Spinal cord (tissue), 9 donors: ENCODE measurements at regions not wholly inside any gene's neighbourhood (a gene's known extent, or its start where the extent isn't known, plus 50 kb on each side); places are given as distances from the start of the nearest gene placed in this dataset.
A peak's percentile ranks its signal among the peaks of the same experiment; 100 is the strongest.

Experiments used
- DNase-seq, 6 donors: peaks; one replicate each; pipeline versions ENCODE4 v3.0.0 to v3.0.0-alpha.2; 2013 to 2015; ENCODE audit warnings: low spot score in 6 of 6, low read depth in 4 of 6
- H3K27ac ChIP-seq: one replicate; pipeline ENCODE4 v1.5.1; 2013; ENCODE audit warnings: low read depth, low read length, control low read depth
- H3K27me3 ChIP-seq: one replicate; pipeline ENCODE4 v1.6.1; 2013; ENCODE audit warnings: low read length; ENCODE audit not compliant: control insufficient read depth, insufficient read depth
- H3K36me3 ChIP-seq: one replicate; pipeline ENCODE4 v1.6.1; 2013; ENCODE audit warnings: low read length; ENCODE audit not compliant: control insufficient read depth, insufficient read depth
- H3K4me1 ChIP-seq: one replicate; pipeline ENCODE4 v1.6.1; 2013; ENCODE audit warnings: low read length; ENCODE audit not compliant: control insufficient read depth, insufficient read depth
- H3K4me3 ChIP-seq: one replicate; pipeline ENCODE4 v1.5.1; 2013; ENCODE audit warnings: low read depth, low read length, control low read depth
- H3K9me3 ChIP-seq: one replicate; pipeline ENCODE4 v1.6.1; 2013; ENCODE audit warnings: low read length; ENCODE audit not compliant: control insufficient read depth, insufficient read depth
- WGBS: methylation state at CpG from one replicate; pipeline ENCODE4 v1.1.5; 2013; ENCODE audit warnings: missing lambda C conversion rate; ENCODE audit not compliant: insufficient coverage; 5-methylcytosine and 5-hydroxymethylcytosine counted together
- donor health status: healthy.

DNA sequence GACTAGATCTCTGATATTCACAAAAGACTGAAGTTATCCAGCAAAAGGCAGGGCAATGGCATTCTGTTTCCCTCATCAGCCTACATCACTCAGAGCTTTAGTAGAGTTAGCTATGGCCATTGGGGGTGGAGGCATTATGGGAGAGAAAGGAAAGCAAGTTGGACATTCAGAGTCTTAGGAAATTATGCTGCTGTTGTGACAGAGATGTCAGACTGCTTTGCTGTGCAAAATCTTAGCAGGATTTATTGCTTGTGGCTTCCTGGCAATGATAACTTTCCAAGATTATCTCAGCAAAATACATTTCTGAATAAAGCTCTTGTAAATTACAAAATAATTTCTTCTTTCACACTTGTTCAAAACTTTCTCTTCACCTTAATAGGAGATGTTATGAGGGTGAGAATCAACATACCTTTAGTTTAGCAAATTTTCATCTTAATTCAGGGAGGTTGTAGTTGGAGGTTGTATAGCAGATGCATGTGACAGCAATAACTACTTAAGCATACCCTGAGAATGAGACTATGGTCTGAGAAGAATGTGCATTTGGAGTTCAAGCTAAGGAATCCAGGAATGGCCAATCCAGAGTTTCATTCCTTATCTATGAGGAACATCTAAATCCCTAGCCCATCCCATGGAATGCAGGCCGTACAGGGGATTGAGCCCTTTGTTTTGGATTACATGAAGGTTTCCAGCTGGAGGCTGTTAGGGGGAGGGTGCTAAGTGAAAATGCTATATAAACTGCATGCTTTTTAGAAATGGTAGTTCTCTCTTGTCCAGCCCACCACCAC, 179.8 kb downstream of the HAO1 start:
- H3K36me3 ChIP-seq, result no peaks in the 10 kb centered on the region
- no peak for DNase-seq
- no CpG with 5 or more reads among the region's 1 CpG for WGBS
- H3K9me3 ChIP-seq, result no peaks in the 10 kb centered on the region
- no peaks in the 10 kb centered on the region for H3K4me1 ChIP-seq
- H3K27ac ChIP-seq, result no peak overlapping the region
- no peaks in the 10 kb centered on the region for H3K27me3 ChIP-seq
- H3K4me3 ChIP-seq, result no peak overlapping the region

DNA sequence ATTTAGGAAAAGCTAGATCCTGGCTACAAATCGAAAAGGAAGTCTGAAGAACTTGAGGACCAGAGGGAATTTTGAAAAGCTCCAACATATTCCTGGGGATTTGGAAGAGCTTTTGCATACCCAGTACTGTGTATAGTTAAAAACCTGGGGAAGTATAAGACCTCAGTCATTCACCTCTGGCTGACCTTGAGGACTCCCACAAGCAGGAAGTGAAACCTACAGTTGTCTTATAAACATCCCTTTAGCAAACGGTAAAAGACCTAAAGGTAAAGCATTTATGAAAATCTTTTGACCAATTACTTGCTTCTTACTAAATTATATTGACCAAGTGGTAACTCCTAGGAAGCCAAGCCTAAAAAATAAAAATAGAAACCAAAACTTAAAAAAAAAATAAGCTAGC, 175.0 kb downstream of the HAO1 start:
- WGBS, result 86% methylated on average over 1 of the region's 2 CpGs
- H3K27me3 ChIP-seq, result no peaks in the 10 kb centered on the region

DNA sequence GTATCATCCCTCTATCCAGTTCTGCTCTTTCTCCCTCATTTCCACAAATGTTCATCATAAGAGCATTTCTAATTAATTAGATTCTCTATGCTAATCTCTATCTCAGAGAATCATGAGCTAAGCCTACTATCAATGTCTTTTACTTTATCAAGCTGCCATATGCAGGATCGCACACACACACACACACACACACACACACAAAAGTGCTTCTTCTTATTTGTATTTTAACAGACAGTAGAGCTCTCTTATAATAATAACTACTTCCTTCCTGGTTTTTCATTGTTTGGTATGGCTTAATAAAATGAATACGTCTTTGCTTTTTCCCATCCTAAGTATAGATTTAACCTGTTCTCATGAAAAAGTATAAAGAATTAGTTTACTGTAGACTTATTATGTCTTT, 170.2 kb downstream of the HAO1 start:
- DNase-seq, result no peak
- Histone ChIP-seq H3K27me3 (no peaks in the 10 kb centered on the region), H3K27ac (no peak overlapping the region), H3K36me3 (no peaks in the 10 kb centered on the region), H3K4me1 (no peaks in the 10 kb centered on the region), H3K9me3 (no peaks in the 10 kb centered on the region), H3K4me3 (no peak overlapping the region)
- WGBS, result no CpG with 5 or more reads among the region's 2 CpGs

More for the DNA sequence above, 175.0 kb downstream of the HAO1 start:
- DNase-seq, result no peak
- Histone ChIP-seq H3K4me3 (no peak overlapping the region), H3K27ac (no peak overlapping the region), H3K36me3 (no peaks in the 10 kb centered on the region), H3K9me3 (no peaks in the 10 kb centered on the region), H3K4me1 (no peaks in the 10 kb centered on the region)

DNA sequence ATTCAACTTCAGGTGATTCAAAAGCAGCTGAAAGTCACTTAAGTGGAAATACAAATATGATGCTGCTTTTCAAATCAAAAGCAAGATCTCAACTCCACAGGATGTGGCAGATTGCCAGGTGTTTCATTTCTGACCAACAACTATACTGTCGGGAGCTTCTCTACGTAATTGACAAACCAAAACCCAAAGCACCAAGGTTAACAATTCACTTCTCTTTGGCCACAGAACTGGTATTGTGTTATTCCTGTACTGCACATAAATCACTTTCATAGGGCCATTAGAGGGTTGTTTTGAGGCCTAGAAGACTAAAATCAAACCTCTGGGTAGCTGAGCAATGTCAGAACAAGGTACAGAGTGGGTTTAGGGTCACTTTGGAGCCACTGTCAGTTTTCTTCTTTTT, 169.7 kb downstream of the HAO1 start:
- WGBS, result no CpG with 5 or more reads among the region's 2 CpGs
- Histone ChIP-seq H3K36me3 (no peaks in the 10 kb centered on the region), H3K4me1 (no peaks in the 10 kb centered on the region), H3K27me3 (no peaks in the 10 kb centered on the region), H3K9me3 (peaks cover under 1% of the 10 kb centered on the region), H3K27ac (no peak overlapping the region), H3K4me3 (no peak overlapping the region)
- no peak for DNase-seq

GRCh38 chr20:7772371-7772770, 167.9 kb downstream of the HAO1 start:
- H3K36me3 ChIP-seq, result no peaks in the 10 kb centered on the region
- H3K4me1 ChIP-seq, result no peaks in the 10 kb centered on the region
- no peak overlapping the region for H3K4me3 ChIP-seq
- 82% methylated on average over 1 of the region's 2 CpGs for WGBS
- DNase-seq, result peak in 2 of 6 donors; percentile 3 to 14
- no peak overlapping the region for H3K27ac ChIP-seq
- peaks cover 10% of the 10 kb centered on the region for H3K9me3 ChIP-seq
- H3K27me3 ChIP-seq, result no peaks in the 10 kb centered on the region

DNA sequence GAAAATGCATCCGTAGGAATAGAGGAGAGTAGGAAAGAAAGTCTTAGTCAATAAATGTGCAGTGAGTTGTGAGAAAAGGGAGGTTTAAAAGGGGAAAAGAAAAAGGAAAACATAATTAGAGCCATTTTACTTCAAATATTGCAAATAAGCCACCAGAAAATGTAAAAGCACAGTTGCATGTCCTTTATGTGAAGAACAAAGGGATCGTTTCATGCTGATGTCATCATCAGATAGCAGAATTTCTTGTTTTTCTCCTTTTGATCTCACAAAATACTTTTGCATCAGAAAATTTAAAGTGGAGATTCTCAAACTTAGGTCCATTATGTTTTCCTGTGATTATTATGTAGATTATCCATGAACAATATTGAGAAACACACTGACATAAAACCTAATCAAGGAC, 166.7 kb downstream of the HAO1 start:
- no peak overlapping the region for H3K4me3 ChIP-seq
- no peaks in the 10 kb centered on the region for H3K4me1 ChIP-seq
- H3K27me3 ChIP-seq, result no peaks in the 10 kb centered on the region
- WGBS, result 75% methylated on average over 1 of the region's 2 CpGs
- no peak overlapping the region for H3K27ac ChIP-seq
- peaks cover 10% of the 10 kb centered on the region for H3K9me3 ChIP-seq
- no peak for DNase-seq
- H3K36me3 ChIP-seq, result no peaks in the 10 kb centered on the region

DNA sequence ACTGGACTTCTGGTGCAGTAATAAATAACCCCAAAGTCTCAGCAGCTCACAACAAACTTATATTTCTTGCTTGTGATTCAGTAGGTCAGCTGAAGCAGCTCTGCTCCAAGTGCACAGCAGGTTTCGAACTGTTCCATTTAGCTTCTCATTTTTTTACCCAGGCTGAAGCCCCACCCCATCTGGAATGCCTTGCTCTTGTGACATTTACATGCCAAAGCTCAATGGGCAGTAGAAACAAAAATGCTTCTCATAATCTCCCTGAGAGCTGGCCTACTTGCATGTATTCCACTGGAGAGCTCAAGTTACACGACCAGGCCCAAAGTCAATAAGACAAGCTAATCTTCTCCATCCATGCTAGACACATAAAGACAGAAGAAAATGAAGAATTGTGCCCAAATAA, 165.2 kb downstream of the HAO1 start:
- WGBS, result 67% methylated on average over 1 of the region's 2 CpGs
- H3K9me3 ChIP-seq, result peaks cover 10% of the 10 kb centered on the region

GRCh38 chr20:7776148-7776547, 164.1 kb downstream of the HAO1 start:
- Histone ChIP-seq H3K4me1 (no peaks in the 10 kb centered on the region), H3K27me3 (no peaks in the 10 kb centered on the region), H3K36me3 (no peaks in the 10 kb centered on the region), H3K4me3 (no peak overlapping the region), H3K27ac (no peak overlapping the region), H3K9me3 (peaks cover 10% of the 10 kb centered on the region)
- no peak for DNase-seq
- 80% methylated on average over 2 of the region's 2 CpGs for WGBS

More for the DNA sequence above, 165.2 kb downstream of the HAO1 start:
- peak in 1 of 6 donors; percentile 36 for DNase-seq
- no peaks in the 10 kb centered on the region for H3K4me1 ChIP-seq
- no peaks in the 10 kb centered on the region for H3K27me3 ChIP-seq
- no peaks in the 10 kb centered on the region for H3K36me3 ChIP-seq
- no peak overlapping the region for H3K27ac ChIP-seq
- H3K4me3 ChIP-seq, result no peak overlapping the region

DNA sequence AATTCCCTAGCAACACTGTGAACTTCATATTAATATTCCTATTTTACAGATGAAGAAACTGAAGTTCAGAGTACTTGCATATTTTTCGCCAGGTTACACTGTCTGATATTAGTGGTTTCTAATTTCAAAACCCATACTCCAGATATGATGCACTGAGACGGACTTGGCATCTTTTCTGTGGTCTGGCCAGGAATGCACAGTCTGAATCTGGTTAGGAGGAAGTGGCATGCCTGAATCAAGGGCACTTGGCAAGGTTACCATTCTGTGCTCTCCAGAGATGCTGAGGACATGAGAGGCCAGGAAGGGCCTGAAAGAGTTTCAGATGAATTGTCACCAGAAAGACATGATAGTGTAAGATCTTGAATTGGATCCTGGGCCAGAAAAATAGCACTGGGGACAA, 150.1 kb downstream of the HAO1 start:
- Histone ChIP-seq H3K4me3 (no peak overlapping the region), H3K36me3 (no peaks in the 10 kb centered on the region), H3K27ac (no peak overlapping the region), H3K4me1 (no peaks in the 10 kb centered on the region), H3K9me3 (no peaks in the 10 kb centered on the region), H3K27me3 (no peaks in the 10 kb centered on the region)
- WGBS, result 83% methylated on average over 1 of the region's 2 CpGs
- DNase-seq, result no peak

GRCh38 chr20:7792150-7792869, 147.9 kb downstream of the HAO1 start:
- no peaks in the 10 kb centered on the region for H3K9me3 ChIP-seq
- no peaks in the 10 kb centered on the region for H3K36me3 ChIP-seq
- H3K4me3 ChIP-seq, result no peak overlapping the region
- H3K4me1 ChIP-seq, result no peaks in the 10 kb centered on the region
- 72% methylated on average over 2 of the region's 4 CpGs for WGBS
- H3K27me3 ChIP-seq, result no peaks in the 10 kb centered on the region
- peak in 1 of 6 donors; percentile 7 for DNase-seq
- no peak overlapping the region for H3K27ac ChIP-seq
